ENCODE measurements at regions not wholly inside any gene's neighbourhood (a gene's known extent, or its start where the extent isn't known, plus 50 kb on each side); places are given as distances from the start of the nearest gene placed in this dataset.

GRCh38 chr12:64999148-64999425 lies 122.0 kb downstream of the WIF1 start:
- no peak for DNase-seq (ENCODE audit: low spot score)
